GM12891 (cell line): ENCODE measurements at regions not wholly inside any gene's neighbourhood (a gene's known extent, or its start where the extent isn't known, plus 50 kb on each side); places are given as distances from the start of the nearest gene placed in this dataset.

Experiments
- POLR2A ChIP-seq: IDR thresholded peaks from 2 replicates; pipeline ENCODE4 v1.6.1; 2011; ENCODE audit warnings: low read depth, low read length, control low read depth
- SPI1 ChIP-seq: IDR thresholded peaks from 2 replicates; pipeline ENCODE4 v1.6.1; 2011; ENCODE audit warnings: low read depth, low read length, control low read depth
- TAF1 ChIP-seq: IDR thresholded peaks from 2 replicates; pipeline ENCODE4 v1.6.1; 2011; ENCODE audit warnings: low read depth, low read length, control low read depth

DNA sequence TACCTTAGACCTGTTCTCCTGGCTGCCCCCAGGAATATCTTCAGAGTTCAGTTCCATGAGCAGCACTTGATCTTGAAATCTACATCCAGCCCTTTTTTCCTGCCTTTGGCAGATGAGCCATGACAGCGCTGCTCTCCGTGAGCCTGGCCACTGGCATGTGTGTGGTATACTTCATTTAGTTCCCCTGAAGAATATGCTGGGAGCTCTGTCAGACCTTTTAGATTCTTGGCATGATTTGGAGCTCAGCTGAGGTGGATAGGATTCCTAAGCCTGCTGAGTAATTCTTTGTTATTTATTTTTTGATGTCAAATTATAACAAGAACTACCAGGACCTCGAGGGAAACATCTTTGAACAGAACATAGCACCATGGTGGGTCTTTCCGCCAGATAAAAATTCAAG is 121.7 kb downstream of the EDEM1 start:
- TF ChIP-seq TAF1 (no peak), POLR2A (no peak), SPI1 (no peak)
